WTC11 (cell line): ENCODE measurements at regions not wholly inside any gene's neighbourhood (a gene's known extent, or its start where the extent isn't known, plus 50 kb on each side); places are given as distances from the start of the nearest gene placed in this dataset.

Experiments used
- ATAC-seq: fragments of 200-7000 bp; cut with Tn5 transposase; 2 replicates; pipeline ENCODE4 v1.10.0; 2021; ENCODE audit warnings: mild to moderate bottlenecking, moderate library complexity
- CTCF ChIA-PET: fragments of 300-600 bp; sonication (Branson Sonifier 250); formaldehyde crosslinking; loops from one replicate; lab custom pipeline; 2021; ENCODE audit warnings: antibody characterized with exemption; lab: Charles Lee
- POLR2A ChIA-PET: fragments of 350-600 bp; sonication (Branson Sonifier 250); formaldehyde crosslinking; loops from one replicate; lab custom pipeline; 2021; ENCODE audit warnings: antibody characterized with exemption; lab: Charles Lee
- DNase-seq: peaks from one replicate; pipeline ENCODE4 v3.0.0; 2021; ENCODE audit warnings: low spot score
- H3K27ac Mint-ChIP-seq: 2 replicates; pipeline ENCODE4 v1.8.0; 2021; ENCODE audit warnings: mixed read lengths
- H3K27me3 Mint-ChIP-seq: 2 replicates; pipeline ENCODE4 v1.8.0; 2021; ENCODE audit warnings: low read depth, mild to moderate bottlenecking, moderate library complexity, mixed read lengths
- H3K36me3 Mint-ChIP-seq: 2 replicates; pipeline ENCODE4 v1.8.0; 2021; ENCODE audit warnings: mixed read lengths
- H3K4me1 Mint-ChIP-seq: 2 replicates; pipeline ENCODE4 v1.8.0; 2022; ENCODE audit warnings: mixed read lengths
- H3K4me3 Mint-ChIP-seq: 2 replicates; pipeline ENCODE4 v1.8.0; 2021; ENCODE audit warnings: mild to moderate bottlenecking, moderate library complexity, mixed read lengths
- H3K9me3 Mint-ChIP-seq: 2 replicates; pipeline ENCODE4 v1.8.0; 2021; ENCODE audit warnings: mixed read lengths
- CTCF ChIP-seq: fragments of 200-600 bp; IDR thresholded peaks from 2 replicates; pipeline ENCODE4 v1.8.0; 2022; ENCODE audit warnings: antibody characterized with exemption
- EMX1 ChIP-seq: fragments of 250-450 bp; sonication (Bioruptor Pico); IDR thresholded peaks from 2 replicates; pipeline ENCODE4 v1.8.0; 2021; ENCODE audit warnings: mild to moderate bottlenecking
- ERG ChIP-seq: fragments of 250-450 bp; sonication (Bioruptor Pico); IDR thresholded peaks from 2 replicates; pipeline ENCODE4 v1.8.0; 2021; ENCODE audit warnings: mild to moderate bottlenecking
- GRHL2 ChIP-seq: fragments of 250-450 bp; sonication (Bioruptor Pico); IDR thresholded peaks from 2 replicates; pipeline ENCODE4 v1.8.0; 2022; ENCODE audit warnings: mild to moderate bottlenecking, moderate library complexity; ENCODE audit not compliant: insufficient replicate concordance, severe bottlenecking
- HMGXB4 ChIP-seq: sonication (generic); formaldehyde crosslinking; IDR thresholded peaks from 2 replicates; pipeline ENCODE4 v1.8.1; 2023; ENCODE audit warnings: mild to moderate bottlenecking, moderate library complexity, missing genetic modification reagents
- NFATC4 ChIP-seq: fragments of 250-450 bp; sonication (Bioruptor Pico); IDR thresholded peaks from 2 replicates; pipeline ENCODE4 v1.9.0; 2021; ENCODE audit warnings: mild to moderate bottlenecking
- NFE2L1 ChIP-seq: sonication (generic); formaldehyde crosslinking; IDR thresholded peaks from 2 replicates; pipeline ENCODE4 v1.8.1; 2023; ENCODE audit warnings: missing genetic modification reagents
- NR1H2 ChIP-seq: sonication (generic); formaldehyde crosslinking; IDR thresholded peaks from 2 replicates; pipeline ENCODE4 v1.9.0; 2021; ENCODE audit warnings: mild to moderate bottlenecking, moderate library complexity, missing genetic modification reagents
- USF1 ChIP-seq: sonication (generic); formaldehyde crosslinking; IDR thresholded peaks from 2 replicates; pipeline ENCODE4 v1.8.0; 2022; ENCODE audit warnings: mild to moderate bottlenecking, missing genetic modification reagents
- ZNF416 ChIP-seq: fragments of 250-450 bp; sonication (Bioruptor Pico); IDR thresholded peaks from 2 replicates; pipeline ENCODE4 v1.9.0; 2021; ENCODE audit warnings: mild to moderate bottlenecking, inconsistent platforms
- ZNF512 ChIP-seq: sonication (generic); formaldehyde crosslinking; IDR thresholded peaks from 2 replicates; pipeline ENCODE4 v1.8.1; 2022; ENCODE audit warnings: missing genetic modification reagents, borderline replicate concordance

GRCh38 chr15:89400782-89401545 lies 66.3 kb upstream of the POLG start (continued):
- no peak for TF ChIP-seq ZNF512
- no peak for TF ChIP-seq NFATC4 (CRISPR knock-in tag)
- no peak for TF ChIP-seq EMX1 (CRISPR knock-in tag)
- no peak for TF ChIP-seq NFE2L1 (CRISPR knock-in tag)
- TF ChIP-seq HMGXB4, result no peak
- no peak for TF ChIP-seq ZNF416 (CRISPR knock-in tag)
- TF ChIP-seq, all 79 proteins: peak for 0

GRCh38 chr15:89400116-89400781 lies 65.6 kb upstream of the POLG start:
- DNase-seq, result peak; percentile 38
- peak; percentile 12 for ATAC-seq
- Mint-ChIP-seq H3K27ac (no peak overlapping the region), H3K4me1 (peaks cover 32% of the 10 kb centered on the region), H3K27me3 (peaks cover 99% of the 10 kb centered on the region), H3K4me3 (peak overlapping the region; percentile 63), H3K36me3 (no peaks in the 10 kb centered on the region), H3K9me3 (no peaks in the 10 kb centered on the region)
- TF ChIP-seq NR1H2 (CRISPR knock-in tag) (no peak), GRHL2 (CRISPR knock-in tag) (no peak)
- CTCF ChIA-PET, result interaction anchor here (0.8 to 1.5 kb wide), 6 partner anchors 11 to 19 kb away, joined by 3 to 8 read pairs (median 3); no protein-coding TSS in a partner anchor
- POLR2A ChIA-PET, result no interaction called here

- Mint-ChIP-seq H3K4me1 (peaks cover 38% of the 10 kb centered on the region), H3K27ac (no peak overlapping the region), H3K36me3 (no peaks in the 10 kb centered on the region), H3K27me3 (peaks cover 99% of the 10 kb centered on the region), H3K9me3 (no peaks in the 10 kb centered on the region), H3K4me3 (peak overlapping the region; percentile 63)
- peak; percentile 74 for DNase-seq
- peak; percentile 48 for ATAC-seq
- TF ChIP-seq ERG (CRISPR knock-in tag), result no peak
- TF ChIP-seq CTCF, result 0 out of 2 replicates have a peak, but pooled peaks have one; percentile 16
- TF ChIP-seq USF1 (CRISPR knock-in tag), result 0 out of 2 replicates have a peak, but pooled peaks have one; percentile 16
- CTCF ChIA-PET, result interaction anchor here (0.6 to 1.5 kb wide), 7 partner anchors 10 to 26 kb away, joined by 3 to 8 read pairs (median 3); no protein-coding TSS in a partner anchor
- POLR2A ChIA-PET, result no interaction called here
These were observed 64.9 kb upstream of the POLG start for GRCh38 chr15:89399238-89400115.
